Posterior vena cava (tissue), 2 donors: ENCODE measurements at regions not wholly inside any gene's neighbourhood (a gene's known extent, or its start where the extent isn't known, plus 50 kb on each side); places are given as distances from the start of the nearest gene placed in this dataset.
"Not testable (repeated sequence)": the region's sequence is repeated elsewhere in the genome, so short reads cannot be mapped to it uniquely, and the experiment has no call there.

Experiments
- DNase-seq: peaks from one replicate; pipeline ENCODE4 v3.0.0-alpha.2; 2020; ENCODE audit warnings: low spot score
- intact Hi-C, 2 donors: fragments of 100-400 bp; cut with DNase I; formaldehyde crosslinking; loops; one replicate each; pipeline versions ENCODE4 v1.14.1 to v1.14.2; 2022 to 2023
- donor health status: DM: yes; HTN: yes; CAD: no.
- donor health status: DM: yes; HTN: yes; CAD: no.

GRCh38 chr3:193040836-193041672 is 123.4 kb upstream of the MB21D2 start:
- intact Hi-C loops: no loop called here
- no peak for DNase-seq

DNA sequence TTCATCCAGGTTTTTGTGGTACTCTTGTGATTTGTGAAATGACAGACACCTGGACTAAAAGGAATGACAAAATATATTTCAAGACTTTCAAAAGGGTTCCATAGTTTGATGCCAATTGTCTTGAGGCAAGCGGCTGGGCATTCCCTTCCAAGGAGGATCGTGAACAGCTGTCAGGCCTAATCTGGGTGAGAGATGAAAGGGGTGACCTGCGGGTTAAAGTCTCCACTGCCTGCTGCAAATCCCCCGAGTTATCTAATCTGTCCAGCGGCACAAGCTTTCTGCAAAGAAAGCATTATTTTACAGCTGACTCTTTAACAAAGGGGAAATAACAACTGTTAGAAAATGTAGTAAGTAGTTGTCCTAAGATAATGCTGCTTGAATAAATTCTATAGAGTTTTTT is 128.7 kb upstream of the MB21D2 start:
- no peak for DNase-seq
- intact Hi-C loops: no loop called here

- intact Hi-C loops, DNase-seq: not testable (repeated sequence)
Measured at GRCh38 chr3:193047461-193047860, 129.8 kb upstream of the MB21D2 start.

DNA sequence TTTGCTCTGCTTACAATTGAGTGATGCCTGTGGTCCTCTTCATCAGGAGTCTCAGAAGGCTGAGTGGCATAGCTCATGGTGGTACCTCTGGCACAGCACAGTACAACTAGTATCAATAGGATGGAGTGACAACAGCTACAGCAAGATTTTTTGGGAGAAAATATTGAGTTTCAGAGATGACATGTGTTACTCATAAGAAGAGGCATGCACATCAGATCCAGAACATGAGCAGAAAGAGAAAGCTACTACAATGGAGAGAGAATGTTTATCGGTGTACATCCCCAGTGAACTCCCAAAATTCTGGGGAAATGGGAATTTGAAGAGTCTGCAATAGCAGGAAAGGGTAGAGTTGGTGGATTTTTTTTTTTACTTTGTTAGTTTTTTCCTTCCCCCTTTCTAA is 130.5 kb upstream of the MB21D2 start:
- intact Hi-C loops: no loop called here

GRCh38 chr3:193049935-193050334 is 132.3 kb upstream of the MB21D2 start:
- no peak for DNase-seq
- intact Hi-C loops: no loop called here

More for the DNA sequence above, 130.5 kb upstream of the MB21D2 start:
- DNase-seq: no peak

- intact Hi-C loops: no loop called here
- no peak for DNase-seq
Measured at GRCh38 chr3:193051314-193051713, 133.7 kb upstream of the MB21D2 start.

DNA sequence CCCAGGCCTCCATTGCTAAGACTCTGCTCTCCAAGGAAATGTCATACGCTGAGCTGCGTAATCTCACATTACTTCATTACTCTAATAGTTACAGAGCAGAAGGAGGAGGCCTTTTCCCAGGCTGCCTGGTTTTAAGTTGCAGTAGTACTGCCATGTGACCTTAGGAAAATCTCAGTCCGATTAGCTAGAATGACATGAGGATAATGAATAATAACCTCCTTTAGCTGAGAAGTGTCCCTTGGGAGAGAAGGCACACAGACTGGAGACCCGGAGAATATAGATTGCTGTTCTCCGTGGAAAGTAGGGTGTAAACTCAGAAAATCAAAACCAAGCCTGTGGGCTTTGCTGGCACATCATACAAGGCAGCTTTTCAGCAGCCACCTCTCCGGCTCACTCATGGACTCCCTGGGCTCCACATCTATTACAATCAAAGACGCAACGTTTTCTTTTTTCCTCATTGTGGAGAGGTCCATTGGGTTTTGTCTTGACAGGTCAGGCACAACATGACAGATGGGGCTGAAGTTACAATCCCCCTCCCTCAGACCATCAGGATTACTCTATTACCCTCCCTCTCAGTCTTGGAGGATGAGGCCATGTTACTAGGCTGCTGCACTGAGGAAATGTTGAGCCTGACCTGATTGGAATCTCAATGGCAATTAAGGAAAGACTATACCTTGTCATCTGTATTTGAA is 134.8 kb upstream of the MB21D2 start:
- no peak for DNase-seq
- intact Hi-C loops: no loop called here

DNA sequence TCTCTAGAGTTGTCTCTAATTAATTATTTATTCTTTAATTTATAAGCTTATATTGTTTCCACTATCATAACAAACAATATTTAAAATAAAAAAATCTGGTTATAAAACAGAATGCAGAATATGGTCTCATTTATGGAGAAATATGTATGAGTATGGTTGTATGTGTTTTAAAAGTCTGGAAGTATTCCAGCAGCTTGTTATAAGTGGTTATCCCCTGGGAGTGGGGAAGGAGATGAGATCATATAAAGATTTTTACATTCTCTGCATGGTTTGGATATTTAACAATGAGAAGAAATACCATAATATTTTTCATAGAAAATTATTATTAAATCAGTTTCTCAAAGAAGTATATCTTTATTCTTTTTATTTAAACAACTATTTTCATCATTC is 135.4 kb upstream of the MB21D2 start:
- DNase-seq: no peak
- intact Hi-C loops: no loop called here

- DNase-seq: no peak
- intact Hi-C loops: no loop called here
Measured at GRCh38 chr3:193055352-193055751, 137.7 kb upstream of the MB21D2 start.

GRCh38 chr3:193057616-193058015 is 140.0 kb upstream of the MB21D2 start:
- intact Hi-C loops: no loop called here
- no peak for DNase-seq

DNA sequence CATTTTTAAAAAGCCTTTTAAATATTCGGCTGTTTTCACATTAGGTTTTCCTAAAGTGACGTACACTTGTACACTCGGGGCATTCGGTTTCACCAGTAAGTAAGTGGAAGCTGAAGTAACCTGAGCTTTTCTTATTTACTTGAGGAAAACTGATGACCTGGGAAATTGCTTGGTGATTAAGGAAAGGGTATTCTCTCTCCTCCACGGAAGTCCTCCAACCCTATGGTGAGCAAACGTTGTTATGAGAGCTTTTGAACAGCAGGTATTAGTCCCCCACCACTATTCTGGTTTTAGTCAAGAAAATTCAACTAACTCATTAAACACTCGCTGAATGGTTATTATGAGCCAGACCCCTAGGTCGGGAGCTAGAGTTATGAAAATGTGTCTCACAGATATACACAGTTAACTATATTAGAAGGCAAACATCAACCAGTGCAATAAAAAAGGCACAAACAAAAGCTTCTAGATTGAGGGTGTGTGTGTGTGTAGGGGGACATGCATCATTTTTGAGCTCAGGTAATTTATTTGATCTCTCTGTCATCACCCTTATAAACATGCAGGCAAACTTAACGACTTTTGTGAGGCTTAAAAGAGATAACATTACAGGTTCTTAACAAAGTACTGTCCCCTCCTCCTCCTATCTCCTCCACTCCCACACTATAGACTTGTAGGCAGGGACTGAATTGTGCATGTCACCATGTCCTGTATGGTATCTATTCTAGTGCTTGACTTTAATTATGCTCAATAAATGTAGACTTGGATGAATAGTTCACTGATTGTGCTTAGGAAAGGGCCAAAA is 143.3 kb upstream of the MB21D2 start:
- no peak for DNase-seq
- intact Hi-C loops: no loop called here

- no peak for DNase-seq
- intact Hi-C loops: no loop called here
Measured at GRCh38 chr3:193068365-193068764, 150.7 kb upstream of the MB21D2 start.

GRCh38 chr3:193069732-193070131 is 152.1 kb upstream of the MB21D2 start:
- DNase-seq, intact Hi-C loops: not testable (repeated sequence)

DNA sequence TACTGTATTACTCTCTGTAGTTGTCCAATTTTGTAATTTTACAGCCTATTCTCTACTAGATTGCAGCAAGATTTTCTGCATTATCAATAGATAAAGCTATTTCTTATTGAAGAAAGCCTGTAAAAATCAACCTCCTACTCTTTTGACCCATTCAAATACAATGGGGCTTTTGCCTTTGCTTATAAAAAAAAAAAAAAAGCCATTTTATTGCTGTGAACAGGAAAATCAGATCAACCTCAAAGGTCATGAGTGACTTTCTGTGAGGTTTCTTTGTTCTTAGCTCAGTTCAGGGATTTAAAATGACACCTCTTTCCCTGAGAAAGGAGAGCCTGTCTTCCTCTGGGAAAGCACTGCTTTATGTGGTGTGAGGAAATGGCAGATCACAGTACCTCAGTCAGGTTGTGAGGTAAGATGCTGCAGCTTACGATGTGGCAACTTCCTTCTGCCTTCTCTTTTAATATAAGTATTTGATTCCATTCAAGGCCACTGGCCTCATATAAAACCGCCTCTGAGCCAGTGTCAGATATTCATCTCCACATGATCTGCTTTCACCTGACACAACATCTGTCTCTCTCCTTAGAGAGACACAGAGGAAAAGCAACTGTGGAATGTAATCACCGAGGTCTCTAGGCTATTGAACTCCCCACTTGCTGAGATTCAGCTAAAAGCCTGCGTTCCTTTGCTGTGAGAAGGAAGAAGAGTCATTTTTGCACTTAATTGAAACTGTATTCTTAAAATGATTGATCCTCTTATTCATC is 161.5 kb upstream of the MB21D2 start:
- no peak for DNase-seq
- intact Hi-C loops: no loop called here

DNA sequence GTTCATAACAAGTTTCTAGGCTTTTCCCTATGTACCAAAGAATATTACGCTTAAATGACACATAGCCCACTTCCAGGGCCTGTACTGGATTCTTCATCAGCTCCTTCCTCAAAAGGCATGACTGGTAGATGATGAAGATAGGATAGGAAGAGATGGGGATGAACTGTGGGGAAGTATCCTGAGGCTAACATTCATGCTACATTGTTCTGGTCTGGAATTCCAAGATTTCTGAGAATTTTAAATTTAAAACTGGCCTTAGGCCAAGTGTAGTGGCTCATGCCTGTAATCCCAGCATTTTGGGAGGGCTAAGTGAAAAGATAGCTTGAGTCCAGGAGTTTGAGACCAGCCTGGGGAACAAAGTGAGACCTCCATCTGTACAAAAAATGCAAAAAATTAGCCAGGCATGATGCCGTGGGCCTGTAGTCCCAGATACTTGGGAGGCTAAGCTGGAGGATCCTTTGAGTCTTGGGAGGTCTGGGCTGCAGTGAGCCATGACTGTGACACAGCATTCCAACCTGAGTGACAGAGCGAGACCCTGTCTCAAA is 160.1 kb upstream of the PLAAT1 start:
- intact Hi-C loops: no loop called here
- no peak for DNase-seq

- DNase-seq: no peak
- intact Hi-C loops: no loop called here
Measured at GRCh38 chr3:193085655-193086054, 155.4 kb upstream of the PLAAT1 start.

GRCh38 chr3:193086681-193087080 is 154.3 kb upstream of the PLAAT1 start:
- DNase-seq: no peak
- intact Hi-C loops: no loop called here

DNA sequence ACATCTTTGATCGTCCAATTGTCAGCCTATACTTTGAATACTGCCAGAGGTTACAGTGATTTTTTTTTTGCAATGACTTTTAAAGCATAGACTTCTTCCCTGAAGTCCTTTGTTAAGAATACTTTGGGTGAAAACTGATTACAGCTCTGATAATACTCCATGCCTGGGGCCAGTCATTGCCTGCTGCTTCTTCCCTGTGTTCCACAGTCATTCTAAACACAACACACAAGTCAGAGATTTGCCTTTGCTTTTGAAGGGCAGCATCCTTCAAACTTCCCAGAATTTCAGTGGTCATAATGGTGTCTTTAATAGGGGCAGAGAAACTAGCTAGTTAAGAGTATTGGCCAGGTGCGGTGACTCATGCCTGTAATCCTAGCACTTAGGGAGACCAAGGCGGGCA is 153.7 kb upstream of the PLAAT1 start:
- intact Hi-C loops: no loop called here

GRCh38 chr3:193095366-193095765 is 145.7 kb upstream of the PLAAT1 start:
- intact Hi-C loops: no loop called here
- no peak for DNase-seq

More for the DNA sequence above, 153.7 kb upstream of the PLAAT1 start:
- no peak for DNase-seq
